Skeletal muscle tissue (tissue), 3 donors: ENCODE measurements at regions not wholly inside any gene's neighbourhood (a gene's known extent, or its start where the extent isn't known, plus 50 kb on each side); places are given as distances from the start of the nearest gene placed in this dataset.
"Not testable (repeated sequence)": the region's sequence is repeated elsewhere in the genome, so short reads cannot be mapped to it uniquely, and the experiment has no call there.

Source experiments
- H3K27ac ChIP-seq: one replicate; pipeline ENCODE4 v1.7.0; 2013; ENCODE audit warnings: mild to moderate bottlenecking, low read depth, low read length, inconsistent platforms
- H3K27me3 ChIP-seq, 3 donors: one replicate each; pipeline ENCODE4 v1.7.0; 2013; ENCODE audit warnings: low read length in 3 of 3; ENCODE audit not compliant: control insufficient read depth in 3 of 3, insufficient read depth in 3 of 3
- H3K36me3 ChIP-seq, 3 donors: one replicate each; pipeline ENCODE4 v1.7.0; 2013; ENCODE audit warnings: low read length in 3 of 3; ENCODE audit not compliant: control insufficient read depth in 3 of 3, insufficient read depth in 3 of 3
- H3K4me1 ChIP-seq, 3 donors: one replicate each; pipeline ENCODE4 v1.7.0; 2013; ENCODE audit warnings: low read length in 3 of 3, mild to moderate bottlenecking in 3 of 3; ENCODE audit not compliant: control insufficient read depth in 3 of 3, insufficient read depth in 3 of 3
- H3K4me3 ChIP-seq, 3 donors: one replicate each; pipeline ENCODE4 v1.7.0; 2013; ENCODE audit warnings: low read length in 3 of 3
- H3K9ac ChIP-seq, 3 donors: one replicate each; pipeline ENCODE4 v1.7.0; 2013; ENCODE audit warnings: low read length in 3 of 3, mild to moderate bottlenecking in 3 of 3, moderate library complexity in 2 of 3, low read depth in 1 of 3
- H3K9me3 ChIP-seq, 3 donors: one replicate each; pipeline ENCODE4 v1.7.0; 2013; ENCODE audit warnings: low read length in 3 of 3; ENCODE audit not compliant: control insufficient read depth in 3 of 3
- donor health status: Osteomylitis.

GRCh38 chr5:4023753-4024335 lies 428.2 kb downstream of the IRX1 start:
- Histone ChIP-seq H3K9me3 (no peaks in the 10 kb centered on the region), H3K9ac (no peak overlapping the region), H3K4me1 (peaks cover 0 to 3% (median 0%) of the 10 kb centered on the region in 3 donors), H3K27me3 (no peaks in the 10 kb centered on the region), H3K36me3 (no peaks in the 10 kb centered on the region), H3K27ac (no peak overlapping the region), H3K4me3 (no peak overlapping the region)

GRCh38 chr5:4027088-4027734 lies 431.6 kb downstream of the IRX1 start:
- Histone ChIP-seq H3K27me3 (no peaks in the 10 kb centered on the region), H3K9ac (no peak overlapping the region), H3K9me3 (no peaks in the 10 kb centered on the region), H3K4me3 (no peak overlapping the region), H3K4me1 (peaks cover 0 to under 1% (median 0%) of the 10 kb centered on the region in 3 donors), H3K36me3 (no peaks in the 10 kb centered on the region), H3K27ac (no peak overlapping the region)

GRCh38 chr5:4028384-4028783 lies 432.8 kb downstream of the IRX1 start:
- Histone ChIP-seq H3K9ac (no peak overlapping the region), H3K4me3 (no peak overlapping the region), H3K9me3 (no peaks in the 10 kb centered on the region), H3K4me1 (no peaks in the 10 kb centered on the region), H3K27ac (no peak overlapping the region), H3K36me3 (no peaks in the 10 kb centered on the region), H3K27me3 (no peaks in the 10 kb centered on the region)

- H3K4me1 ChIP-seq, H3K9me3 ChIP-seq, H3K4me3 ChIP-seq, H3K36me3 ChIP-seq, H3K27ac ChIP-seq, H3K9ac ChIP-seq, H3K27me3 ChIP-seq: not testable (repeated sequence)
Observed at GRCh38 chr5:4033546-4033945, 437.9 kb downstream of the IRX1 start.

GRCh38 chr5:4036861-4037260 lies 441.2 kb downstream of the IRX1 start:
- Histone ChIP-seq H3K9ac (no peak overlapping the region), H3K9me3 (no peaks in the 10 kb centered on the region), H3K27ac (no peak overlapping the region), H3K36me3 (no peaks in the 10 kb centered on the region), H3K4me3 (no peak overlapping the region), H3K27me3 (no peaks in the 10 kb centered on the region), H3K4me1 (no peaks in the 10 kb centered on the region)

- Histone ChIP-seq H3K27ac (no peak overlapping the region), H3K27me3 (no peaks in the 10 kb centered on the region), H3K4me3 (no peak overlapping the region), H3K9me3 (peaks cover 0 to 2% (median 0%) of the 10 kb centered on the region in 3 donors), H3K4me1 (no peaks in the 10 kb centered on the region), H3K9ac (no peak overlapping the region), H3K36me3 (no peaks in the 10 kb centered on the region)
Observed at GRCh38 chr5:4038994-4039393, 443.4 kb downstream of the IRX1 start.

GRCh38 chr5:4042311-4042710 lies 446.7 kb downstream of the IRX1 start:
- H3K4me1 ChIP-seq = no peaks in the 10 kb centered on the region
- no peak overlapping the region for H3K4me3 ChIP-seq
- H3K9me3 ChIP-seq = peaks cover 0 to 2% (median 0%) of the 10 kb centered on the region in 3 donors
- no peaks in the 10 kb centered on the region for H3K27me3 ChIP-seq
- no peak overlapping the region for H3K9ac ChIP-seq
- H3K27ac ChIP-seq = no peak overlapping the region
- no peaks in the 10 kb centered on the region for H3K36me3 ChIP-seq

- H3K4me1 ChIP-seq = no peaks in the 10 kb centered on the region
- no peak overlapping the region for H3K4me3 ChIP-seq
- peaks cover 0 to 2% (median 0%) of the 10 kb centered on the region in 3 donors for H3K9me3 ChIP-seq
- no peaks in the 10 kb centered on the region for H3K36me3 ChIP-seq
- H3K9ac ChIP-seq = no peak overlapping the region
- no peaks in the 10 kb centered on the region for H3K27me3 ChIP-seq
- H3K27ac ChIP-seq = no peak overlapping the region
Observed at GRCh38 chr5:4043135-4043534, 447.5 kb downstream of the IRX1 start.

GRCh38 chr5:4044881-4045280 lies 449.2 kb downstream of the IRX1 start:
- H3K27me3 ChIP-seq = no peaks in the 10 kb centered on the region
- no peak overlapping the region for H3K27ac ChIP-seq
- H3K9me3 ChIP-seq = peaks cover 0 to 2% (median 0%) of the 10 kb centered on the region in 3 donors
- no peaks in the 10 kb centered on the region for H3K4me1 ChIP-seq
- no peaks in the 10 kb centered on the region for H3K36me3 ChIP-seq
- H3K4me3 ChIP-seq = no peak overlapping the region
- H3K9ac ChIP-seq = no peak overlapping the region

- Histone ChIP-seq H3K9ac (no peak overlapping the region), H3K27ac (no peak overlapping the region), H3K36me3 (no peaks in the 10 kb centered on the region), H3K4me3 (no peak overlapping the region), H3K27me3 (no peaks in the 10 kb centered on the region), H3K4me1 (no peaks in the 10 kb centered on the region), H3K9me3 (peaks cover 0 to 2% (median 0%) of the 10 kb centered on the region in 3 donors)
Observed at GRCh38 chr5:4048398-4048797, 452.8 kb downstream of the IRX1 start.
